Epithelial cell of prostate (primary cell): ENCODE measurements at regions not wholly inside any gene's neighbourhood (a gene's known extent, or its start where the extent isn't known, plus 50 kb on each side); places are given as distances from the start of the nearest gene placed in this dataset.
"Not testable (repeated sequence)": the region's sequence is repeated elsewhere in the genome, so short reads cannot be mapped to it uniquely, and the experiment has no call there.

Experiments used
- DNase-seq: peaks from one replicate; pipeline ENCODE4 v3.0.0-alpha.2; 2011; ENCODE audit warnings: low read depth, low spot score
- H3K27ac ChIP-seq: fragments of 450-650 bp; 2 replicates; pipeline ENCODE4 v1.5.1; 2017; ENCODE audit warnings: mild to moderate bottlenecking

DNA sequence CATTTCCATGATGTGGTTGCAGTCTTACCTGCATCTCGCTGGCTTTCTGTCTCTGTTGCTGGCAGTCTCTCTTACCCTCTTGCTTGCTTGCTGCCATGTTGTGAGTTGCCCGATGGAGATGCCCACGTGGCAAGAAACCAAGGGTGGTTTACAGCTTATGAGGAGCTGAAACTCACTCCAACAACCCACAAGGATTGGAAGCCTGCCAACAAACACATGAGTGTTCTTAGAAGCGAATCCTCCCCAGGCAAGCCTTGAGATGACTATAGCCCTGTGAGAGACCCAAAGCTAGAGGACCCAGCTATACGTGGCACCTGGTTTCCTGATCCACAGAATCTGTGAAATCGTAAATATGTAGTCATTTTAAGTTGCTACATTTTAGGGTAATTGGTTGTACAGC, 490.9 kb upstream of the ADAMTS9 start:
- DNase-seq = no peak
- H3K27ac ChIP-seq = no peak overlapping the region

DNA sequence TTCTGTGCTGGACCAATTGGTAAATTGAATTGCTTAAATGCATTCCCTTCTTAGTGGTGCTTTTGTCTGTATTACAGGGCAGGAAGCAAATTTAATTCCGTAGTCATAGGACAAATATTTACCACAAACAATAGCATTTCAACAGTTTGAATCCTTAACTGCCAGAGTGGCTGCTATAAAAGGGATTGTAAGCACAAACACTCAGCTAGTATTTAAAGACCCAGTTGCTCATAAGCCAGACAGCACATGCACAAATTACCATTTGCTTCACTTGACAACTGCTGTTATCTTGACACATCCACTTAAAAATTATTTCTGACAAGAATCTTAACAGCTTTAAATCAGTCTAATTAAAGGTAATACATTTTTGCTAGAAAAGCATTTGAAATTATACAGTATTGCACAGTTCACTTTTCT, 490.2 kb upstream of the ADAMTS9 start:
- DNase-seq = no peak
- H3K27ac ChIP-seq = no peak overlapping the region

- H3K27ac ChIP-seq = peak overlapping the region; percentile 50
- no peak for DNase-seq
Observed at GRCh38 chr3:65174713-65175112, 486.9 kb upstream of the ADAMTS9 start.

GRCh38 chr3:65173841-65174240, 486.0 kb upstream of the ADAMTS9 start:
- H3K27ac ChIP-seq = peak overlapping the region; percentile 50
- DNase-seq = no peak

DNA sequence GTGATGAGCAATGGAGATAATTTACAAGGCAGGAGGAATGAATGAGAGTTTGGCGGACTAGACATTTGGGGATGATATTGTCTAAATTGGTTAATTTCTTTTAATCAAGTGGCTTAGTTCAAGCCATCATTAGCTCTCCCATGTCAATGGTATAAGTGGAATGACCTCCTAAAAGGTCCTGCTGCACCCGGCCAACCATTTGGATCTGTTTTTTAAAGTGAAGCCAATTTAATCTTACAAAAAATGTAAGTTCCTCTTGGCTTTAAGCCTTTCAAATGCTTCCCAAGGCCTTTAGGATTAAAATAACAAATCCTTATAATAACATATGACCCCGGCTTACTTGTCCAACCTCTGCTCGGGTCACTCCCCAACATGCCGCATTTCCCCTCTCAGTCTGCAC, 484.4 kb upstream of the ADAMTS9 start:
- DNase-seq = no peak
- no peak overlapping the region for H3K27ac ChIP-seq

- peak overlapping the region; percentile 22 for H3K27ac ChIP-seq
- no peak for DNase-seq
Observed at GRCh38 chr3:65170390-65171042, 482.7 kb upstream of the ADAMTS9 start.

- H3K27ac ChIP-seq = peak overlapping the region; percentile 22
- DNase-seq = no peak
Observed at GRCh38 chr3:65169961-65170360, 482.2 kb upstream of the ADAMTS9 start.

- no peak overlapping the region for H3K27ac ChIP-seq
- DNase-seq = no peak
Observed at GRCh38 chr3:65168547-65168946, 480.7 kb upstream of the ADAMTS9 start.

GRCh38 chr3:65166531-65166930, 478.7 kb upstream of the ADAMTS9 start:
- DNase-seq = no peak
- H3K27ac ChIP-seq = no peak overlapping the region

GRCh38 chr3:65158023-65158422, 470.2 kb upstream of the ADAMTS9 start:
- no peak for DNase-seq
- H3K27ac ChIP-seq = no peak overlapping the region

- no peak overlapping the region for H3K27ac ChIP-seq
- DNase-seq = no peak
Observed at GRCh38 chr3:65153850-65154512, 466.2 kb upstream of the ADAMTS9 start.

DNA sequence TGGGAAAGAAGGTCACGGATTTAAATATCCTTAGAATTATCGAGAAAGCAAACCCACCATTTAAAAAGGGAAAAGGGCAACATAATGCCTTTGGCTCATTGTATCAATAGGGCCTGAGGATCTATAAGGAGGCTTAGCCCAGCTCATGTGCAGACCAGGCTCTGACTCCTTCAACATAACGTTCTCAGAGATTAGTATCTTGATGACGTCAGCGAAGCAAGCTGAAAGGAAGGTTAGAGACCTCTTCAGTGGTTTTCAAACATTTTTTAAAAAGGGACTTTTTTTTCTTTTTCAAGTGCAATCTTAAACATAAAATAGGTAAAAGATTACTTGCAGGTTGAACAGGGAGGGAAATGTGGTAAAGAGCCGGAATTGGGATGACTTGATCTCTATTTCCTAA, 463.9 kb upstream of the ADAMTS9 start:
- DNase-seq = no peak
- H3K27ac ChIP-seq = no peak overlapping the region

GRCh38 chr3:65149877-65150276, 462.1 kb upstream of the ADAMTS9 start:
- H3K27ac ChIP-seq = no peak overlapping the region
- DNase-seq = no peak

DNA sequence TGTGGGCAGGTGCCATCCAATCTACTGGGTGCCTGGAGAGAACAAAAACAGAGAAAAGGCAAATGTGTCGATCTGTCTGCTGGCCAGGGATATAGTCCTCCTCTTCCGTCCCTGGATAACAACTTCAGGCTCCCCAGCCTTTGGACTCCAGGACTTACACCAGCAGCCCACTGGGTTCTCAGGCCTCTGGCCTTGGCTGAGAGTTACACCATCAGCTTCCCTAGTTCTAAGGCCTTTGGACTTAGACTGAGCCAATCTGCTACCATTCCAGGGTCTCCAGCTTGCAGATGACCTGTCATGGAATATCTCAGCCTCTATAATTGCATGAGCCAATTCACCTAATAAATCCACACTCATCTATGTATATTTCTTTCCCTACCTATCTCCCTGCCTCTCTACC, 460.9 kb upstream of the ADAMTS9 start:
- no peak for DNase-seq

DNA sequence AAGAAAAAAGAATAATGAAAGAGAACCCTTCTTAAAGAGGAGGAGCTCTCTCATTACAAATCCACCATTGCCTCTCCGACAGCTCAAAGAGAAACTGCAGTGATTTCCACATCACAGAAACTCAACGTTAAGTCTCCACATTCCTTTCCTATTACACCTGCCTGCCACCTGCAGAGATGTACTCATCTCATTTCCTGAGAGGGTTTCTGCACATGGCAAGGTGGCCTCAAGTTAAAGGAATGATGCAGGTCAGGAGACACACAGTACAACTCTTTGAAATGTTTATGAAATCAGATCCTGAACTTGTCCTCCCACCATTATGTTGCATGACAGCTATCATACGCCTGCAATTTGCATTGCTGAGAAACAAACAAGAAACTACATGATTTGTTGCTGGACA, 458.4 kb upstream of the ADAMTS9 start:
- peak overlapping the region; percentile 96 for H3K27ac ChIP-seq
- peak; percentile 99 for DNase-seq

More for the DNA sequence above, 460.9 kb upstream of the ADAMTS9 start:
- H3K27ac ChIP-seq = no peak overlapping the region

- no peak for DNase-seq
- peak overlapping the region; percentile 96 for H3K27ac ChIP-seq
Observed at GRCh38 chr3:65145680-65146079, 457.9 kb upstream of the ADAMTS9 start.

DNA sequence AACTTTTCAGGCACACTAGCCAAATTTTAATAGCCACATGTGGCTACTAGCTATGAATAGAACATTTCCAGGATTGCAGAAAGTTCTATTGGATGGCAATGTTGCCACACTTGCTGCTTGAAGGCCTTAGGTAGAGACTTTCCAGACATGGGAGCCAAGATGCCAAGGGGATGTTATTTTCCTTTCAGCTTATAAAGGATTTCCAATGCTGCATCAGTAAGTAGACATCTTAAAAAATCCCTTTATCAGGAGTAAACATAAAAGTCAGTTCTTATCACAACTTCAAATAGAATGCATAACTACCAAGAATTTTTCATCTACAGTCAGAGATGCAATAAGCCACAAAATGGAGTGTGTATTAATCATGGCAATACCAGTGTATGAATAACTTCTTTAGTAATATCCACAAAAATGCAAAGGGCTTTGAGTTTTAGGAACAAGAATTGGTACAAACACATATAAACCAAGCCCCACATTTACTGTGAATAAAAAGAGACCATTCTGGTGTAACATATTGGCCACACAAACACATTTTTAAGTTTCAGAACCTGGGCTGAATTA, 457.1 kb upstream of the ADAMTS9 start:
- no peak for DNase-seq
- H3K27ac ChIP-seq = peak overlapping the region; percentile 96

- no peak overlapping the region for H3K27ac ChIP-seq
- no peak for DNase-seq
Observed at GRCh38 chr3:65142456-65142855, 454.7 kb upstream of the ADAMTS9 start.

- no peak overlapping the region for H3K27ac ChIP-seq
- DNase-seq = no peak
Observed at GRCh38 chr3:65138556-65138955, 450.8 kb upstream of the ADAMTS9 start.

GRCh38 chr3:65133752-65134151, 446.0 kb upstream of the ADAMTS9 start:
- not testable (repeated sequence) for DNase-seq, H3K27ac ChIP-seq

GRCh38 chr3:65130782-65131181, 443.0 kb upstream of the ADAMTS9 start:
- DNase-seq = peak; percentile 85

GRCh38 chr3:65128346-65128745, 440.5 kb upstream of the ADAMTS9 start:
- H3K27ac ChIP-seq = peak overlapping the region; percentile 79
- peak; percentile 81 for DNase-seq

More at GRCh38 chr3:65130782-65131181, 443.0 kb upstream of the ADAMTS9 start:
- peak overlapping the region; percentile 58 for H3K27ac ChIP-seq
